ENCODE measurements at regions not wholly inside any gene's neighbourhood (a gene's known extent, or its start where the extent isn't known, plus 50 kb on each side); places are given as distances from the start of the nearest gene placed in this dataset.
"Not testable (repeated sequence)": the region's sequence is repeated elsewhere in the genome, so short reads cannot be mapped to it uniquely, and the experiment has no call there.

GRCh38 chrX:80508083-80508482 is 87.8 kb downstream of the TENT5D start:
- DNase-seq (ENCODE audit: low spot score); in situ Hi-C loops (cut with HindIII; ENCODE audit: low sequenced_read_pairs): not testable (repeated sequence)

- in situ Hi-C loops (cut with HindIII; ENCODE audit: low sequenced_read_pairs) = no loop called here
- DNase-seq (ENCODE audit: low spot score) = no peak
These were observed 91.9 kb downstream of the TENT5D start for GRCh38 chrX:80511969-80512760.

DNA sequence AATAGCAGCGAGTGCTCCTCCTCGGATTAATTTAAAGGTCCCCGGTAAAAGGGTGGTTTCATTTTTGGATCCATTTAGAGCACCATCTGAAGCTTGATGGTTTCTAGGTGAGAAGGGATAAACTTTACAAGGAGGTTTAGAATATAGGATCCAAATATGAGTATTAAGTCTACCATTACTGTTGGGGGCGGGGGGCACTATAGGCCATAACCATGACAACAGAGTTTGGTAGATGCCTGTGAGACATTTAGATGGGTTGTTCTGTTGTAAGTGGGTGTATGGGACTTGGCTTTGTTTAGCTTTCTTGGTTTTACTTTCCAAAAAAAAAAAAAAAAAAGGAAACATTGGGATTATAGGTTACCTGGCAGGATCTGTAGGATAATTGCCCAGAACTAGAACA is 92.7 kb downstream of the TENT5D start:
- in situ Hi-C loops (cut with HindIII; ENCODE audit: low sequenced_read_pairs) = no loop called here

DNA sequence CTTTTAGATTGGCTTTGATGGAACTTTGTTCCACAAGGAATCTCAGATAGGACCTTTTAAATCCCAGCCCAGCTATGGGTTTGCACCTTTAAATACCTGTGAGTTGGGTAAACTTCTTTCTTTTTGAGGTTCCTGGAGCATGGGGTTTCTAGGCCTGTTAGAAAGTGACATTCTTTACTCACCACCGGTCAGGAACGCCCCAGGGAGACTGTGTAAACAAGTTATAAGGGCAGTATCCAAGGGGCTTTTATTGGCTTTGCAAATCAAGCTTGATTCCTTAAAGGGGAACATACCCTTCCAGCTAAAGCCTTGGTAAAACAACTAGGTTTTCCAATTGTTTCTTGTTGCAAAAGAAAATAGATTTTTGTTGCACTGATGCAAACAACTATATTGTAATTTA is 93.4 kb downstream of the TENT5D start:
- in situ Hi-C loops (cut with HindIII; ENCODE audit: low sequenced_read_pairs) = no loop called here

More for the DNA sequence above, 92.7 kb downstream of the TENT5D start:
- DNase-seq (ENCODE audit: low spot score) = no peak

GRCh38 chrX:80537096-80537495 is 116.8 kb downstream of the TENT5D start:
- in situ Hi-C loops (cut with HindIII; ENCODE audit: low sequenced_read_pairs) = no loop called here
- no peak for DNase-seq (ENCODE audit: low spot score)

More for the DNA sequence above, 93.4 kb downstream of the TENT5D start:
- DNase-seq (ENCODE audit: low spot score) = peak; percentile 0

GRCh38 chrX:80550722-80551121 is 130.5 kb downstream of the TENT5D start:
- in situ Hi-C loops (cut with HindIII; ENCODE audit: low sequenced_read_pairs) = no loop called here
- no peak for DNase-seq (ENCODE audit: low spot score)

GRCh38 chrX:80556148-80556547 is 135.9 kb downstream of the TENT5D start:
- DNase-seq (ENCODE audit: low spot score) = no peak
- in situ Hi-C loops (cut with HindIII; ENCODE audit: low sequenced_read_pairs) = no loop called here

- in situ Hi-C loops (cut with HindIII; ENCODE audit: low sequenced_read_pairs) = no loop called here
These were observed 152.4 kb downstream of the TENT5D start for GRCh38 chrX:80572636-80573035.

GRCh38 chrX:80573275-80573674 is 153.0 kb downstream of the TENT5D start:
- DNase-seq (ENCODE audit: low spot score) = no peak
- in situ Hi-C loops (cut with HindIII; ENCODE audit: low sequenced_read_pairs) = no loop called here

More at GRCh38 chrX:80572636-80573035, 152.4 kb downstream of the TENT5D start:
- DNase-seq (ENCODE audit: low spot score) = no peak

- in situ Hi-C loops (cut with HindIII; ENCODE audit: low sequenced_read_pairs); DNase-seq (ENCODE audit: low spot score): not testable (repeated sequence)
These were observed 154.3 kb downstream of the TENT5D start for GRCh38 chrX:80574486-80575086.

DNA sequence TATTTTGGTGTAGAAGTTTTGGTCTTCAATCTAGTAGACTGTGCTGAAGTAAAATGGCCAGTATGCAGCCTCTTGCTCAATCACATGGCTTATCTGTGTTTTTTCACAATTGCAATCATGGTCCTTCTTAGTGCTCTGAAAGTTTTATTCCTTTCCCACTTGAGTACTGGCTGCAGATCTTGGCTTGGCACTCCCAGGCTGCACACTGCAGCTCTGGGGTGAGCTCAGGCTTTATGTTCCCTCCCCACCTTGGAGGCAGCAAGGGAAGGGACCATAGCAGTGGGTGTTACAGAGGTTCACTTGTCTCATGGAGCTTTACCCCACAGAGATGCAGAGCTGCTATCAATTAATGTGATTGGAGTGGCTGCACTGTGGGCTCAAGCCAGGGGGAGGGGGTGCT is 156.0 kb downstream of the TENT5D start:
- in situ Hi-C loops (cut with HindIII; ENCODE audit: low sequenced_read_pairs) = no loop called here
- DNase-seq (ENCODE audit: low spot score) = no peak

DNA sequence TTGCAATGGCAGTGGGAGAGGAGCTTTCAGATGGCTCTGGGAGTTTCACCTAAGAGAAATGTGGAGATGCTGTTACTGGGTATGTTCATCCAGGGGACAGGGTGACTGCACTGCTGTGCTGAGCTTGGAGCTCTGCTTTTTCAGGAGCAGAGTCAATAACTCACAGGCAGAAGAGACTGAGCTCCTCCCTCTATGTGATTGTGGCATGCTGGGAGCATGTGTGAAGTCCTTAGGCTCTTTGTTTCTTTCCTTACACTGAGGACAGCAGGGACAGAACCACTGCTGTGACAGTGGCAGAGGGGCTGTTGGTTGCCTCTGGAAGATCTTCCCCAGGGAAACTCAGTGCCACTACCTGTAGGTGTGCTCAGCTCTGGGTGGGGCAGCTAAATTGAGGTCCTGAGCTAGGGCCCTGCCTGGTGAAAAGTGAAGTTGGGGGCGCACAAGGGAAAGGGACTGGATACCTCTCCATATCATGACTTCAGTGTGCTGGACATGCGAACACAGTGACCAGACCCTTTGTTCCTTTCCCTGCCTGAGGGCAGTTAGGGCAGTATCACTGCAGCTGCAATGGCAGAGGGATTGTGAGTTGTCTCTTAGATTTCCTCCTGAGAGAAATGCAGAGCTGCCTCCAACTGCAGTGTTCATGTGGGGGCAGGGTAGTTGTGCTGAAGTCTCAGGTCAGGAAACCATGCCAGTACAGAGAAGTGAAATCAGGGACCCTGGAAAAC is 156.7 kb downstream of the TENT5D start:
- in situ Hi-C loops (cut with HindIII; ENCODE audit: low sequenced_read_pairs) = no loop called here
- DNase-seq (ENCODE audit: low spot score) = no peak

GRCh38 chrX:80578517-80579105 is 158.4 kb downstream of the TENT5D start:
- in situ Hi-C loops (cut with HindIII; ENCODE audit: low sequenced_read_pairs) = no loop called here
- DNase-seq (ENCODE audit: low spot score) = peak; percentile 0

DNA sequence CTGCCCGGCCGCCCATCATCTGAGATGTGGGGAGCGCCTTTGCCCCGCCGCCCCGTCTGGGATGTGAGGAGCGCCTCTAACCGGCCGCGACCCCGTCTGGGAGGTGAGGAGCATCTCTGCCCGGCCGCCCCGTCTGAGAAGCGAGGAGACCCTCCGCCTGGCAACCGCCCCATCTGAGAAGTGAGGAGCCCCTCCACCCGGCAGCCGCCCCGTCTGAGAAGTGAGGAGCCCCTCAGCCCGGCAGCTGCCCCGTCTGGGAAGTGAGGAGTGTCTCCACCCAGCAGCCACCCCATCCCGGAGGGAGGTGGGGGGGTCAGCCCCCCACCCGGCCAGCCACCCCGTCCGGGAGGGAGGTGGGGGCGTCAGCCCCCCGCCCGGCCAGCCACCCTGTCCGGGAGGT is 170.7 kb downstream of the TENT5D start:
- DNase-seq (ENCODE audit: low spot score); in situ Hi-C loops (cut with HindIII; ENCODE audit: low sequenced_read_pairs): not testable (repeated sequence)

DNA sequence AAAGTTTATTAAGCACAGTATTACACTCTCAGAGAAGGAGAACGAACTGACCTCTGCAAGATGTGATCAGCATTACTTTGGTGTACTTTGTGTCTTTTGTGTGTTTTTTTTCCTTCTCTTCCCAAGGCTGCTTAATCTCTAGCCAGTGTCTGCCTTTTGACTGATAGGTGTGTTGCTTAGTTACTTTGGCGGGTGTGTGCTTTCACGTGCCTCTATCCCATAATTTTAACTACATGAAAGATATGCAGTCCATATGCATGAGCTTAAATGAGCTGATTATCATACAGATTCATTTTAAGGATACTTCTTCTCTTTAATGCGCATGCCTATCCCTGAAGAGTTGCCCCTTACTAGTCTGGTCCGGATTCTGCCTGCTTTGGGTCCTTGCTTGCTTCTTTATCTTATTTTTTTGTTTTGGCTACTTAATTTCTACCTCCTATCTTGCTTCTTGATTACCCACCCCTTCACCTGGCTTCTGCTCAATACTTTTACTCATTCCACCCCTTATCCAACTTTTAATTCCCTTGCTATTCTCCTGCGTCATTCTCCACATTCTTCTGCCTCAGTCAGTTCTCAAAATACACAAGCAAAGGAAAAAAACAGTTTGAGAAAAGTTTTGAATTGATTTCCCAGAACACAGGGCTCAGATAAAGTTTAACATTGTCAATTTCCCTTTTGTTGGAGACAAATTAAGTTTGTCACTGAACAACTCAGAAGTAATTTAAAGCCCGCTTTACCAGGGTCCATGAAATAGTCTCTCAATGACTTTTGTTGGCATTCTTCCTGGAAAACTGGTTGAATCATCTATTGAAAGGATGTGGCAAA is 182.0 kb downstream of the TENT5D start:
- in situ Hi-C loops (cut with HindIII; ENCODE audit: low sequenced_read_pairs) = no loop called here

More for the DNA sequence above, 182.0 kb downstream of the TENT5D start:
- DNase-seq (ENCODE audit: low spot score) = no peak
